ENCODE measurements at regions not wholly inside any gene's neighbourhood (a gene's known extent, or its start where the extent isn't known, plus 50 kb on each side); places are given as distances from the start of the nearest gene placed in this dataset.
"Not testable (repeated sequence)": the region's sequence is repeated elsewhere in the genome, so short reads cannot be mapped to it uniquely, and the experiment has no call there.

DNA sequence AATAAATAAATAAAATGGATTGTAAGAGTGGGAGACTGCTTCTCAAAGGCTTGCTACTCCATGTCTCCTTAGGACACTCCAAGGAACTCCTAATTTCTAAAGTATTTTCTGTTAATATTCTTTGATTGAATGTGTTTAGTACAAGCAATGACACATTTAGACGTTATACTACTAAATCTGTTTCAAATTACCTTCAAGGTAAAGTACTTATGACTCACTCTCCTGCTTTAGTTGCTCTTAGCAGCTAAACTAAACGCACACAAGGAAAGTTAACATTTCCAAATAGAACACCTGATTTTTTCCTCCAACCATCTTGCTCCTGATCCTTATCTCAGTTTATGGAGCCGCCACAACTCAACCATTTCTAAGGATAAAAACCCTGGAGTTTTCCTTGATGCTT, 969.8 kb upstream of the ADGRL4 start:
- DNase-seq = no peak

DNA sequence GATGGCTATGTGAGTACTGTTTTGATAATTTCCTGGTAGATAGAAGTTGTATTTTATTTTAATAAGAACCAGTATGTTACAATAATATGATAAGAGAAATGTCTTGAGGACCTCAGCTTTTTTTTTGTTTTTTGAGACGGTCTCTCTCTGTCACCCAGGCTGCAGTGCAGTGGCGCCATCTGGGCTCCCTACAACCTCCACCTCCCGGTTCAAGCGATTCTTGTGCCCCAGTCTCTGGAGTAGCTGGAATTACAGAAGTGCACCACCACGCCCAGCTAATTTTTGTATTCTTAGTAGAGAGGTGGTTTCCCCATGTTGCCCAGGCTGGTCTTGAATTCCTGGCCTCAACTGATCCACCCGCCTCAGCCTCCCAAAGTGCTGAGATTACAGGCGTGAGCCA, 968.1 kb upstream of the ADGRL4 start:
- no peak for DNase-seq

DNA sequence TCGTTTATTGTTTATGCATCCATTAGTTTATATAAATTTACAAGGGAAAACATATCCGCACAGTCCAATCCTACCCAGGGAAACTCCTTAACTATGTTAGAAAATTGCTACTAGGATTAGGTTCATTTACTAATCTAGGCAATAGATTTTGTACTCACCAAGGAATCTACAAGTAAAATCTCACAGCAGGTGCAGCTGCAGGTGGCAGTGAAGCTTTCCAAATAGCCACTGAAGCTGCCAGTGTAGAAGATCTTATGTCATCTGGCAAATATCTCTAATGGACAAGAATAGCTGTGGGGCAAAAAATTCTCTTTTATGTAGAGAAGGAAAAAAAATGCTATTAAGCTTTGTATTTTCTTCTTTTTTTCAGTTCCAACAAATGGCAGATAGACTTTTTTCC, 963.4 kb upstream of the ADGRL4 start:
- no peak for DNase-seq

DNA sequence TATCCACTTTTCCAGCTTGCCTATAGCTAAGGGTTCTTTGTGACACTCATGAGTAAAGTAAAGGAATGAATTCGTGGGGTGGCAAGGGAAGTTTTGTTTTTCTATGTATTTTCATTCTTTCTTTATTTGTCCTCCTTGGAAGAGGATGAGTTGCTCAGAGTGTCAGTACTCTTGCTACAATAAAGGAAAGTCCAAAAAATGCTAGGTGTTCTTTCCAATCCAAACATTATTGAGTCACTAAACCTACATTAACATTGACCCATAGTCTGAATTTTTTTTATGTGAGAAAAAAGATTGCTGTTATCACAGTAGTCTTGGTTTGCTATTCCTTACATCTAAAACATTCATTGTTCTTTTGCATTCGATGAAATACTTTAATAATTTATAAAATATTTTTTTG, 959.9 kb upstream of the ADGRL4 start:
- DNase-seq = no peak

DNA sequence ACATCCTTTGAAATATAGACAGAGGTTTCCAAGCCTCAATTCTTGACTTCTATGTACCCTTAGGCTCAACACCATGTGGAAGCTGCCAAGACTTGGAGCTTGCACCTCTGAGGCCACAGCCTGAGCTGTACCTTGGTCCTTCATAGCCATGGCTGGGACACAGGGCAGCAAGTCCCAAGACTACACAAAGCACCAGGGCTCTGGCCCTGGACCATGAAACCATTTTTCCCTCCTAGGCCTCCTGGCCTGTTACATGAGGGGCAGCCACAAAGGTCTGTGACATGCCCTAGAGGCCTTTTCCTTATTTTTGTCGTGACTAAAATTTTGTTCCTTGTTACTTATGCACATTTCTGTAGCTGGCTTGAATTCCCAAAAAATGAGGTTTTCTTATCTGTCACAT, 953.1 kb upstream of the ADGRL4 start:
- no peak for DNase-seq

DNA sequence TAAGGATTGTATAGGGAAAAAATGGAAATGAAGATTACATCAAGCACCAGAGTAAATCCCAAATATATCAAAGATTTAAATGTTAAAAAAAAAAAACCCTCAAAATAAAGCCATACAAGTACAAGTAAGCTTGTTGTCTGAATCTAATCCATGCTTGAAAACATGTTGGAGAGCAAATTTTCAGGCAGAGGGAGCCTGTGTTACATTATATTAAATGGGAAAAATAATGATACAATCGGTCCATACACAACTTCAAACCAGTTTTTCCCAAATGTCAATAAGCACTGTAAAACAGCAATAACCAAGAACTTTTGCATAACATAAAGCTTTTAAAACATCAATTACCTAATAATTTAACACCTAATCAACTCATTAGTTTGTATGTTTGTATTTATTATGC, 949.4 kb upstream of the ADGRL4 start:
- DNase-seq = no peak

DNA sequence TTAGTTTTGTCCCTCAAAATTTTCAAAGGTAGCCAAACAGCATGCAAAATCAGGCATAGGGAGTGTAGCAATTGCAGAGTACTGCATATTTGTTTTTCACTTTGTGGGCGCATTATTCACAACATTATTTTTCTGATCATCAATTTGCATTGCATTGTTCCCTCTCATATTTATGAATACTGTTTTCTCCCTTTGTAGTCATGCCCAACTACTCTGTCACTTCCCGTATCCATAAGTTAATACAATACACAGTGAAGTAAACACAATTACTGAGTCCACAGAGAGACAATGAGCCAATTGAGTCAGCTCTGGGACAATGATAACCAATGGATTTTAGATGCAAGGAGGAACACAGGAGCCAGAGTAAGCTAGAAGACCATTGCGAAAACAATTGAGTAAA, 944.0 kb upstream of the ADGRL4 start:
- no peak for DNase-seq

DNA sequence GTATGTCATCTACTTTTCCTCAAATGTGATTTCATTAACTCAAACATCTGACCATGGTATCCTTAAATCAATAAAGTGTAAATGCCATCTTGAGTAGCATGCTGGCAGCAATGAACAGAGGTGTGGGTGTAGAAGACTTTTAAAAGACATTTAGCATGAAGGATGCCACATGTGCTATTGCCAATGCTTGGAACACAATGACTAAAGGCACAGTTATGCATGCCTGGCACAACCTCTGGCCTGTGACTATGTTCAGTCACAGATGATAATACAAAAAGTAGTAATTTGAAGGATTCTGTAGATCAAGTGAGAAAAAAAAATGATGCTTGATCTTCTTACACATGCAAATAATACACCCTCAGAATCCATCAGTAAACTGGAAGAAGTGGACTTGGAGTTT, 938.9 kb upstream of the ADGRL4 start:
- no peak for DNase-seq

DNA sequence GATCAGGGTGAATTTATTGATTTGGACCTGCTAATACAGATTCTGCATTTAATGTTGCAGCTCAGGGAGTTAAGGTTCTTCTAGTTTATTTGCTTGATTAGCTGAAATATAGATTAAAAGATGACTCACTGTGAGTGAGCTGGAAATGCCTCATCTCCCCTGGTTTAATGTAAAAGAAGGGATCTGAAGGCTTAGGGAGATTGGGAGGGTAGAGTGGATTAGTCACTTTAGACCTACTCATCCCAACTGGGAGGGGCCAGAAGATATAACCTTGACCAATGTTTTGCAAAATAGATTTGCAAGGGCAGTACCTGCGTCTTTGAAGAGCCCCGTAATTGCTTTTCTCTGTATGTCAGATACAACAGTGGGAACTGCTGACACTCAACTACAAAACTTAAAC, 922.8 kb upstream of the ADGRL4 start:
- DNase-seq = no peak

DNA sequence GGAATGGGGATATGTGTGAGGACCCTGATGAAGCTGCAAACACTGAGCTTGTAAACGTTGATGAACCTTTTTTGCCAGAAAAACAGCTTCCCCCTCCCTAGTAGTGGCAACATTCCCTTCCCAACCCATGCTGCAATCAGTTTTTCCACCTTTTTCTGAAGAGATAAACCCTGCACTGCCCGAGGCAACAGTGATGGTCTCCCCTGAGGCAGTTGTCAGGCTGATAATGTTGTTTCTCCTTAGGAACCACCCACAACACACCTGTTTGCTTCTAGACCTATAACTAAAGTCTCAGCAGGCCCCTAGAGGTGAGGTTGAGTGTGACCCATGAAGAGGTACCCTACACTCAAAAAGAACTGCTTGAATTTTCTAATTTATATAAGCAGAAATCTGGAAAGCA, 922.4 kb upstream of the ADGRL4 start:
- DNase-seq = no peak

DNA sequence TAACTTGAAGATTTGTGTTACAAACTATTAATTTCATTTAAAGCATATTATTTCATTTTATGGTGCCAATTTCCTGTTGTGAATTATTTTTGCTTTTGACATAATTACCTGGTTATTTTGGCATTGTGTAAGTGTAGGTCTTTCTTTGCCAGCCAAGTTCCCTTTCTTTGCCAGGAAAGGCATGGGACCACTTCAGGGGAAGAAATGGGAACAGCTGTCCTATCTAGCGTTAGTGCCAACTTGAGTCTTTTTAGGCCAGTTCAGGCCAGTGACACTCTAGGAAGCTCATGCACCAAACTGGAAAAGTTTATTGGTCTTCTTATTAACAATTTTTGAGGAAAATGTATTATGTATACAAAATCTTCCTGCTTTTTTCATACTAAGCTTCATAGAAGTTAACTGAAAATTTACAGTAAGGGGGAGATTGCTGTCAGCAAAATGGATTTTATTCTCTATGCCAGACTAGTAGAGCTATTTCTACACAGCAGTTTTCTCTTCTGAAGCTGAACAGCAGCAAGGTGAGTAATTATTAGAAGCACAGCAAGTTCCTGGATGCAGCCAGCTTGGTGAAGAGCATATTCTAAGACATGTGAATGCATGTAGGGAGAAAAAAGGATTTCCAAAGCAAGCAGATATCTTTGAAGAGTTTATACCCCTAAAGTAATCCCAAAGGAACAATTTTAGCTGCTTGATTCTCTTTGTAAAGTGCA, 914.6 kb upstream of the ADGRL4 start:
- DNase-seq = no peak

DNA sequence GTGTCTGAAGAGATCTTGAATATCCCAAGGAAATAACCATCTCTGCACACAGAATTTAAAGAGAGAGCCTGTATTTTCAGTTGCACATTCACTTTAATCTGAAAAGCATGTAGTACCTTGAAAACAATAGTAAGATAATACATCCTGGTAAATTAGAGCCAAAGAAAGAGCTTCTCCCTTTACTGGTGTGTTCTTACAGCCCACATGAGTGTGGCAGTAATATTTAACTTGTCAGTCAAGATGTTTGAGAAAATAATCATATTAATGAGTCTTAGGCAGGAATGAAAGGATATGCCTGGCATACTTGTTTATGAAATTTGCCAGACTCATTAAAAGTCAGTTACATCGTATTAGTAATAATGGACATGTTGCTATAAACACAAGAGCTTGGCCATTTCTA, 908.4 kb upstream of the ADGRL4 start:
- DNase-seq = no peak

DNA sequence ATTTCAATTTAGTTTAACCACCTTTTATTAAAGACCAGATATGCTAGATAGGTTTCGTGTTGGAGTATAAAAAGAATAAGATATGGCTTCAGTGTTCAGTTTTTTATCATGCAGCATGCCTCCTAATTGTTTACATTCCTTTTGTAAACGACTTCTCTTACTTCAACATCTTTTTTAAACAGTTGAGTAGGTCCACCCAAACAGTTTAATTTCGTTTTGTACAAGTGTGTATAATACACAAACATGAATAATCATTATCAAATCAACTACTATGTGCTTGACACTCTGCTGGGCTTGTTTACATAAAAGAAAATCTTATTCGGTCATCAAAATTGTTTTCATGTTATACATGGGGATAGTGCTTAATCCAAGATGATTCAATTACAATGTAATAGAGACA, 906.3 kb upstream of the ADGRL4 start:
- DNase-seq = no peak

DNA sequence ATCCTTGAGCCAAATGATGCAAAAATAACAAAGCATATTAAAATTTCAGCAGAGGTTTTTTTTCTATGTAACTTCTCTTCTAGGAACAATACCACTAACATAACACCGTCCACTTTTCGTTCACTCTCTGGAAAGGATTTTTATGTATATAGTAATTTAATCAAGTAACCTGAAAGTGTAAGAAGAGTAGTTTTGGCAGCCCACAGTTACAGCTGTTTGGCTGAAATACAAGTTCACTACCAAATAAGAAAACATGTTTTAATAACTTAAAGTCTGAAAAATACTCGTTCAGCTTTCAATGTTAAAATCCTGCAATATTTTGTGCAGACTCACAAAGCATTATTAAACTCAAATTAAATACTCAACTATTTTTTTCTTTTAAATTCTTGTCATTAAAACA, 896.8 kb upstream of the ADGRL4 start:
- no peak for DNase-seq

DNA sequence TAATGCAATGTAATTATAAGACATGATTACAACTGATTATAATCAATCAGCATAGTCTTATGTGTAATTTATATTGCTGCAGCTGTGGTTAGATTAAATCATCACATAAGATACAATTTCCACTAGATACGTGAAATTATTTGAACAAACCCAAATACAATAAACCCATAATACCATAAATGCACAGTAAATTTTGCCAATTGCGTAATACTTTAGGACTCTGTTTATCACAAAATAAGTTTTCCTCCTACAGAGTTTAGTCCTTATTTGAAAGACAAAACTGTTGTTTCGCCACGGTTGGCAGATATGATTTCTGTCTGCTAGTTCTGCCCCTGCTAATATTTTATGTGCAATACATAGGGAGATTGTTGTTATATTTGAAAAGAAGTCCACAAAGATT, 895.9 kb upstream of the ADGRL4 start:
- DNase-seq = no peak

DNA sequence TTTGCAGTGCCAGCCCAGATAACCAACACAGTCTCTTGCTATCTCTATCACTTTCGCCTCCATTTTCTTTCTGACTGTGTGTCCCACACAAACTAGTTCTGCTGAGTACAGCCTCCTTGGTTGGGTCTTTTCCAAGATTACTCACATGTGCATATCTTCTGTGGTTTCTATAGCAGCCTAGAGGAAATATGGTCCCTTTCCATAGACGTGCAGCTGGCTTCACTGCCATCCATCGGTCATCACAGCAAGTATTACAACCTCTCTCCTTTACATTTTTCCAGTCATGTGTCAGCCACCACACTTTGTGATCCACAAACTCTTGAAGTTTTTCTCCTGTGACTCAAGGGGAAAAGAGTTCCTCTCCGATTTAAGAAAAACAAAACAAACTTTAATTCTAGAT, 893.4 kb upstream of the ADGRL4 start:
- DNase-seq = no peak

DNA sequence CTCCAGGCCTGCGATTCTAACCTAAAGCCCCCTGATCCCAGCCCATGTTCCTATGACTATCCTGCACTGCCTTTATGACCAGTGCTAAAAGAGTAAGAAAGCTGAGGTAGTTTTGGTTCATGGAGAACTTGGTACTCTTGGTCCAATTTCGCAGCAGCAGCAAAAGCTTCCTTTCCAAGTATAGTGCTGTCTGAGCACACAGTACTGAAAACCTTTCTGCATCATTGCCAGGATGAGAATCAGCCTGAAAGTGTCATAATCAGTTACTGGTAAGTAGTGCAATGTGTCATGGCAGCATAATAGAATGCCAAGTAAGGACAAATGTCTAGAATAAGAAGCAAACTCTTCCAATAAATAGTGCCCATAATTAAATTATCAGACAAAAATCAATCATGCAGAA, 889.6 kb upstream of the ADGRL4 start:
- DNase-seq = no peak

DNA sequence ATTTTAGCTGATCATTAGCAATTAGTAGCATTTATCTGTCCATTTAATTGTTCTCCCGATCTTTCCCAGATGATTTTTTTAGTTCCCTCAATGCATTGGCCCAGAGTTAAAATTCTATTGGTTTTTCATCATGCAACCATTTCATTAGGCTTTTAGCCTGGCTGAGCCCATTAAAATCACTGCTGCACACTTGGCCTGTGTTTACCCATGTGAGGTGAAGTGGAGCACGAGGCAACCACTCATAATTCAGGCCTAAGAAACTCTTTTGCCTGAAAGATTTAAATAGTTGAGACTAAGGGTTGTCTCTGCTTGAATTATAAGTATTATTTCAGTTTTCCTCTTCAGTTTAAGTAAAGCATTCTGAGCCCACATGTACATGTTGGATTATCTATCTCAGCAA, 889.0 kb upstream of the ADGRL4 start:
- no peak for DNase-seq

DNA sequence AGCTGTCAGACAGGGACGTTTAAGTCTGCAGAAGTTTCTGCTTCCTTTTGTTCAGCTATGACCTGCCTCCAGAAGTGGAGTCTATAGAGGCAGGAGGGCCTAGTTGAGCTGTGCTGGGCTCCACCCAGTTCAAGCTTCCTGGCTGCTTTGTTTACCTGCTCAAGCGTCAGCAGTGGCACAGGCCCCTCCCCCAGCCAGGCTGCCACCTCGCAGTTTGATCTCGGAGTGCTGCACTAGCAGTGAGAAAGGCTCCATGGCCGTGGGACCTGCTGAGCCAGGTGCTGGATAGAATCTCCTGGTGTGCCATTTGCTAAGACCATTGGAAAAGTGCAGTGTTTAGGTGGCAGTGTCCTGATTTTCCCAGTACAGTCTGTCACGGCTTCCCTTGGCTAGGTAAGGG, 887.6 kb upstream of the ADGRL4 start:
- not testable (repeated sequence) for DNase-seq

DNA sequence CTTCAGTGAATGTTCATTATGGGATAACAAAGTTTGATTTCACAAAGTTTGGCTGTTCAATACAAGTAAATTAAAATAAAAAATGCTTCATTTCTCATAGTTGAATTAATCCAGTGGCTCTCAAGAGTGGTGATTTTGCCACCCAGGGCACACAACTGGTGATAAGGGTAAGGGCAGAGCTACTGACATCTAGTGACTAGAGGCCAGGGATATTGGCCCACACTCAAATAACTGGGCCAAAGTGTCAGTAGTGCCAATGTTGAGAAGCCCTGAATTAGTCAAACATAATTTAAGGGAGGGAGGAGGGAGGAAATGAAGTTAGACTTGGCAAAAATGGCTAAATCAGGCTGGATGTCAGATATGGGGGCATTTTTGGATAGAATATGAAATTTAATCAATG, 880.5 kb upstream of the ADGRL4 start:
- DNase-seq = no peak

DNA sequence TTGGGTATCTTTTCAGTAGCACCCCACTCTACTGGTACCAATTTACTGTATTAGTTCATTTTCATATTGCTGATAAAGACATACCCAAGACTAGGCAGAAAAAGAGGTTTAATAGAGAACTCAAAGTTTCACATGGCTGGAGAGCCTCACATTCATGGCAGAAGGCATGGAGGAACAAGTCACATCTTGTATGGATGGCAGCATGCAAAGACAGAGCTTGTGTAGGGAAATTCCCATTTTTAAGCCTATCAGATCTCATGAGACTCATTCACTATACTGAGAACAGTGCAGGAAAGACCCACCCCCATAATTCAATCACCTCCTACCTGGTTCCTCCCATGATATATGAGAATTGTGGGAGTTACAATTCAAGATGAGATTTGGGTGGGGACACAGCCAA, 878.6 kb upstream of the ADGRL4 start:
- DNase-seq = no peak

DNA sequence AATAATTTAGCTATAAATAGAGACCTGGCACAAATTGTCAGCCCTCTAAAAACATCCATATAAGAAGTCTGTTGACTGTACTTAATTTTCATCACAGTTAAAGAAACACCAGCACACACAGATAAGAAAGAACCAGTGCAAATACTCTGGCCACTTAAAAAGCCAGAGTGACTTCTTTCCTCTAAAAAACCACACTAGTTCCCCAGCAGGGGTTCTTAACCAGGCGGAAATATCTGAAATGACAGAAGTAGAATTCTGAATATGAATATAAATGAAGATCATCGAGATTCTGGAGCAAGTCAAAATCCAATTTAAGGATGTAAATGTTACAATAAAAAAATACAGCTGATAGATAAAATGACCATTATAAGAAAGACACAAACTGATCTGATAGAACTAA, 870.6 kb upstream of the ADGRL4 start:
- no peak for DNase-seq

DNA sequence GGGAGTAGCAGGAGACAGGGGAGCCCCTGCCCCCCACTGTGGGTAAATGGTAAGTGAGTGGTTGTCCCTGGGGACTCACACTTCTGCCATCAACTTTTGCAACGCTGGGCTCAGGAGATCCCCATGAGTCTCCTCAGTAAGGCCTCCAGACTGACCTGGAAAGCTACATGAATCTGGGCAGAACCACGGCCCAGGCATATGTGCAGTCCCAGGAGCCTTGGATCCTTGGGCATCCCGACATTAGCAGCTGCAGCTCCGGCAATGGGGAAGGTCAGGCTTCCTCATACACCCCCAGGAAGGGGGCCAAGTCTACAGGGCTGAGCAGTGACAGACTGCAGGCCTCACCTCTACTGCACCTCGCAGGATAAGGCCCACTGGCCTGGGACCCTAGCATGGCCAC, 868.7 kb upstream of the ADGRL4 start:
- no peak for DNase-seq

DNA sequence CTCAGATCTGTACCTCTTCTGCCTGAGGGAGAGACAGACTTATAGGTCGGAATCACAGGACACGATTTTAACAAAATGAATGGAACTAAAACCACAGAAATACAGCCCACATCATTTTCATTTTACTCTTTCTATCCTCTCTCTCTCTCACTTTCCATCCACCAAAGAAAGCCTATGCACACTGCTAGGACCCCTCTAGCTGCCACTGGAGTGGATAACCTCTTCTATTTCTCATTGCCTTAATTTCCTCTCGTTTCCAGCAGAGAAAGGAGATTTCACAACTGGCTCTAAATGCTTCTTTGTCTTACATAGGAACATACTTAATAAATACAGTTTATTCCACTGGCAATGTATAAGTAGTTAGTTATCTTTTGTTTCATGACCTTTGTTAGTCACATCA, 867.8 kb upstream of the ADGRL4 start:
- no peak for DNase-seq

DNA sequence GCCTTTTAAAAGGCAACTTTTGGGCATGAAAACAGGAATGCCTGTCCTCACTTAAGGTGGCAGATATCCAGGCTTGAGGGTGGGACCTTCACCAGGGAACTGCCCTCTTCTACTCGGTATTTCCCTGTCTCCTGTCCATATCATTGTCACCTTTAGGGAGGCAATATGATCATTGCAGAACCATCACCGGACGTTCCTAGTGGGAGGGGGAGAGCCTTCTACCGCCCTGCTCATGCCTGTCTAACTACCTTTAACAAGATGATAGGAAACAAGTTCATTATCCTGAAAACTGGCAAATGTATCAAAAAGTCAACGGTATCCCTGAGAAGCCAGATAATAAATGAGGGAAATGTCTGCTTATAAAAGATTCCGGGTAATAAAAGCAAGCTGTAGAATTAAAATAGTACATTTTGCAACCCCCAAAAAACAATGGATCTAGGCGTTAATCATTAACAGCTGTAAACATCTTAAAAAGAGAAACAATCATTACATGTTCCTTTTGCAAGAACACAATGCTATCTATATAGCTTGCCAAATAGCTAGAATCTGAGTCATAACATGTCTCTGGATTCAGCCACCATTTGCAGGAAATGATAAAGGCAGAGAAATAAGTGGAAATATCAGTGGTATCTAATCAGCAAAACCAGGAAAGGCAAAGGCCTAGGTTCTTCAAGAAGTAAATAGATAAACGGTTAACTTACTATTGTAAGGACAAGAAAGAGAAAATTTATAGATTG, 852.9 kb upstream of the ADGRL4 start:
- no peak for DNase-seq

Measured in hematopoietic multipotent progenitor cell treated with erythropoietin and hydrocortisone succinate and interleukin-3 and kit ligand, for 6 days (in vitro differentiated cells).